ENCODE measurements at regions not wholly inside any gene's neighbourhood (a gene's known extent, or its start where the extent isn't known, plus 50 kb on each side); places are given as distances from the start of the nearest gene placed in this dataset.

GRCh38 chr16:52070341-52071057 lies 476.4 kb downstream of the TOX3 start:
- Mint-ChIP-seq H3K27me3 (ENCODE audit: insufficient read depth) (no peaks in the 10 kb centered on the region), H3K9me3 (peaks cover 13% of the 10 kb centered on the region), H3K4me1 (ENCODE audit: low read depth) (no peaks in the 10 kb centered on the region)

GRCh38 chr16:52069866-52070265 lies 477.1 kb downstream of the TOX3 start:
- TF ChIP-seq CTCF (IDR thresholded peaks at IDR 0.05): peak; percentile 29; the same call in 1 of the 2 replicates
- Mint-ChIP-seq H3K4me3 (no peak overlapping the region), H3K27me3 (ENCODE audit: insufficient read depth) (no peaks in the 10 kb centered on the region), H3K27ac (no peak overlapping the region), H3K9me3 (peaks cover 16% of the 10 kb centered on the region), H3K36me3 (ENCODE audit: low read depth) (no peaks in the 10 kb centered on the region), H3K4me1 (ENCODE audit: low read depth) (no peaks in the 10 kb centered on the region)
- peak; percentile 35 for DNase-seq

More at GRCh38 chr16:52070341-52071057, 476.4 kb downstream of the TOX3 start:
- no peak for TF ChIP-seq CTCF (IDR thresholded peaks at IDR 0.05)
- no peak for DNase-seq
- Mint-ChIP-seq H3K4me3 (no peak overlapping the region), H3K27ac (no peak overlapping the region), H3K36me3 (ENCODE audit: low read depth) (no peaks in the 10 kb centered on the region)

- H3K27ac Mint-ChIP-seq: no peak overlapping the region
- TF ChIP-seq CTCF (IDR thresholded peaks at IDR 0.05): peak; percentile 23; the same call in 1 of the 2 replicates
- H3K4me3 Mint-ChIP-seq: no peak overlapping the region
- H3K36me3 Mint-ChIP-seq (ENCODE audit: low read depth): no peaks in the 10 kb centered on the region
- H3K9me3 Mint-ChIP-seq: peaks cover 20% of the 10 kb centered on the region
- no peaks in the 10 kb centered on the region for H3K27me3 Mint-ChIP-seq (ENCODE audit: insufficient read depth)
- peak; percentile 18 for DNase-seq
- no peaks in the 10 kb centered on the region for H3K4me1 Mint-ChIP-seq (ENCODE audit: low read depth)
These were observed 478.4 kb downstream of the TOX3 start for GRCh38 chr16:52068447-52069074.

GRCh38 chr16:52066962-52067361 lies 480.0 kb downstream of the TOX3 start:
- Mint-ChIP-seq H3K36me3 (ENCODE audit: low read depth) (no peaks in the 10 kb centered on the region), H3K4me1 (ENCODE audit: low read depth) (no peaks in the 10 kb centered on the region), H3K9me3 (peaks cover 17% of the 10 kb centered on the region), H3K4me3 (no peak overlapping the region), H3K27me3 (ENCODE audit: insufficient read depth) (no peaks in the 10 kb centered on the region), H3K27ac (no peak overlapping the region)
- no peak for DNase-seq
- TF ChIP-seq CTCF (IDR thresholded peaks at IDR 0.05): no peak

- Mint-ChIP-seq H3K27ac (no peak overlapping the region), H3K4me1 (ENCODE audit: low read depth) (no peaks in the 10 kb centered on the region), H3K9me3 (peaks cover 19% of the 10 kb centered on the region), H3K36me3 (ENCODE audit: low read depth) (no peaks in the 10 kb centered on the region), H3K27me3 (ENCODE audit: insufficient read depth) (no peaks in the 10 kb centered on the region), H3K4me3 (no peak overlapping the region)
- no peak for TF ChIP-seq CTCF (IDR thresholded peaks at IDR 0.05)
- DNase-seq: no peak
These were observed 490.7 kb downstream of the TOX3 start for GRCh38 chr16:52056259-52056658.

Measured in HFFc6 (cell line).